H9 (cell line): ENCODE measurements at regions not wholly inside any gene's neighbourhood (a gene's known extent, or its start where the extent isn't known, plus 50 kb on each side); places are given as distances from the start of the nearest gene placed in this dataset.

Source experiments
- DNase-seq: peaks from one replicate; pipeline ENCODE4 v3.0.0-alpha.2; 2017
- H2AFZ ChIP-seq: one replicate; pipeline ENCODE4 v1.6.1; 2013; ENCODE audit warnings: mild to moderate bottlenecking, low read length, control low read depth, moderate library complexity
- H2AK5ac ChIP-seq: 2 replicates; pipeline ENCODE4 v1.6.1; 2013; ENCODE audit warnings: low read length, control low read depth, mixed read lengths; ENCODE audit not compliant: insufficient read length
- H2BK120ac ChIP-seq: one replicate; pipeline ENCODE4 v1.6.1; 2013; ENCODE audit warnings: low read depth, mild to moderate bottlenecking, low read length, control low read depth, inconsistent platforms; ENCODE audit not compliant: poor library complexity, severe bottlenecking
- H2BK12ac ChIP-seq: 2 replicates; pipeline ENCODE4 v1.6.1; 2013; ENCODE audit warnings: low read length, control low read depth, mixed read lengths, low read depth; ENCODE audit not compliant: insufficient read length
- H2BK15ac ChIP-seq: 2 replicates; pipeline ENCODE4 v1.6.1; 2013; ENCODE audit warnings: low read depth, low read length, control low read depth
- H2BK20ac ChIP-seq: one replicate; pipeline ENCODE4 v1.6.1; 2013; ENCODE audit warnings: low read depth, mild to moderate bottlenecking, low read length, control low read depth, inconsistent platforms; ENCODE audit not compliant: poor library complexity, severe bottlenecking
- H2BK5ac ChIP-seq: 2 replicates; pipeline ENCODE4 v1.6.1; 2013; ENCODE audit warnings: low read length, control low read depth, mixed read lengths; ENCODE audit not compliant: insufficient read length
- H3K14ac ChIP-seq: 2 replicates; pipeline ENCODE4 v1.6.1; 2013; ENCODE audit warnings: low read length, control low read depth; ENCODE audit not compliant: insufficient read depth
- H3K18ac ChIP-seq: 2 replicates; pipeline ENCODE4 v1.6.1; 2013; ENCODE audit warnings: low read depth, mild to moderate bottlenecking, mixed read lengths, low read length, control low read depth; ENCODE audit not compliant: insufficient read length
- H3K23ac ChIP-seq: 2 replicates; pipeline ENCODE4 v1.6.1; 2013; ENCODE audit warnings: low read length, control low read depth, mixed read lengths, low read depth; ENCODE audit not compliant: insufficient read length
- H3K23me2 ChIP-seq: 2 replicates; pipeline ENCODE4 v1.6.1; 2013; ENCODE audit warnings: low read depth, mild to moderate bottlenecking, mixed read lengths, low read length, control low read depth; ENCODE audit not compliant: insufficient read length, poor library complexity, severe bottlenecking
- H3K27ac ChIP-seq: 2 replicates; pipeline ENCODE4 v1.5.1; 2013; ENCODE audit warnings: low read length, control low read depth, mixed read lengths, low read depth; ENCODE audit not compliant: insufficient read length
- H3K27me3 ChIP-seq: 2 replicates; pipeline ENCODE4 v1.6.1; 2013; ENCODE audit warnings: low read length, control low read depth, inconsistent platforms; ENCODE audit not compliant: insufficient read depth
- H3K4ac ChIP-seq: 2 replicates; pipeline ENCODE4 v1.6.1; 2013; ENCODE audit warnings: low read depth, mild to moderate bottlenecking, control low read depth, inconsistent platforms, low read length, moderate library complexity
- H3K4me1 ChIP-seq: 2 replicates; pipeline ENCODE4 v1.6.1; 2013; ENCODE audit warnings: low read length, control low read depth, inconsistent platforms; ENCODE audit not compliant: insufficient read depth
- H3K4me2 ChIP-seq: 2 replicates; pipeline ENCODE4 v1.6.1; 2013; ENCODE audit warnings: low read length, control low read depth, mixed read lengths; ENCODE audit not compliant: insufficient read length, insufficient read depth
- H3K56ac ChIP-seq: 2 replicates; pipeline ENCODE4 v1.6.1; 2013; ENCODE audit warnings: low read depth, mild to moderate bottlenecking, mixed read lengths, low read length, control low read depth; ENCODE audit not compliant: insufficient read length
- H3K79me1 ChIP-seq: 2 replicates; pipeline ENCODE4 v1.6.1; 2013; ENCODE audit warnings: low read depth, mild to moderate bottlenecking, moderate library complexity, low read length, control low read depth, inconsistent platforms; ENCODE audit not compliant: insufficient read depth, poor library complexity, severe bottlenecking
- H3K79me2 ChIP-seq: 2 replicates; pipeline ENCODE4 v1.6.1; 2013; ENCODE audit warnings: low read length, control low read depth, inconsistent platforms; ENCODE audit not compliant: insufficient read depth
- H3K9ac ChIP-seq: 2 replicates; pipeline ENCODE4 v1.6.1; 2013; ENCODE audit warnings: low read length, control low read depth, mixed read lengths; ENCODE audit not compliant: insufficient read length; ENCODE audit errors: extremely low read depth
- H3K9me3 ChIP-seq: one replicate; pipeline ENCODE4 v1.6.1; 2013; ENCODE audit warnings: low read depth, low read length, inconsistent platforms; ENCODE audit not compliant: control insufficient read depth
- H3T11ph ChIP-seq: one replicate; pipeline ENCODE4 v1.6.1; 2013; ENCODE audit warnings: mild to moderate bottlenecking, low read length, control low read depth, inconsistent platforms
- H4K20me1 ChIP-seq: one replicate; pipeline ENCODE4 v1.6.1; 2013; ENCODE audit not compliant: control insufficient read depth, insufficient read length, insufficient read depth
- H4K5ac ChIP-seq: 2 replicates; pipeline ENCODE4 v1.6.1; 2013; ENCODE audit warnings: low read depth, mild to moderate bottlenecking, mixed read lengths, low read length, control low read depth; ENCODE audit not compliant: insufficient read length
- H4K8ac ChIP-seq: replicated peaks from 2 replicates; pipeline ENCODE4 v1.6.1; 2013; ENCODE audit warnings: low read length, control low read depth, mixed read lengths, low read depth; ENCODE audit not compliant: insufficient read length
- H4K91ac ChIP-seq: 2 replicates; pipeline ENCODE4 v1.6.1; 2013; ENCODE audit warnings: low read depth, mild to moderate bottlenecking, moderate library complexity, mixed read lengths, low read length, control low read depth; ENCODE audit not compliant: insufficient read length
- H3K27ac Mint-ChIP-seq, 3 experiments: 2 replicates in 2 of 3; 3 replicates in 1 of 3; pipeline ENCODE4 v1.8.0; 2020 to 2021; ENCODE audit warnings: mixed read lengths in 3 of 3, mild to moderate bottlenecking in 1 of 3, moderate library complexity in 1 of 3
- H3K27me3 Mint-ChIP-seq: 2 replicates; pipeline ENCODE4 v1.8.0; 2021; ENCODE audit warnings: low read depth, mild to moderate bottlenecking, moderate library complexity, mixed read lengths
- H3K36me3 Mint-ChIP-seq, 3 experiments: 2 replicates in 2 of 3; 3 replicates in 1 of 3; pipeline ENCODE4 v1.8.0; 2020 to 2021; ENCODE audit warnings: low read depth in 3 of 3, mixed read lengths in 3 of 3; ENCODE audit not compliant: insufficient read depth in 1 of 3
- H3K4me1 Mint-ChIP-seq, 2 experiments: 2 replicates each; pipeline ENCODE4 v1.8.0; 2020; ENCODE audit warnings: mixed read lengths in 2 of 2
- H3K4me3 Mint-ChIP-seq, 2 experiments: 2 replicates in 1 of 2; 3 replicates in 1 of 2; pipeline ENCODE4 v1.8.0; 2020 to 2021; ENCODE audit warnings: mild to moderate bottlenecking in 2 of 2, mixed read lengths in 2 of 2, moderate library complexity in 1 of 2
- H3K9me3 Mint-ChIP-seq, 2 experiments: 2 replicates in 1 of 2; 3 replicates in 1 of 2; pipeline ENCODE4 v1.8.0; 2020; ENCODE audit warnings: mild to moderate bottlenecking in 2 of 2, mixed read lengths in 2 of 2, moderate library complexity in 1 of 2
- CTCF ChIP-seq: fragments of 200-600 bp; sonication (generic); conservative IDR thresholded peaks from 3 replicates; pipeline ENCODE4 v1.8.0; 2021; ENCODE audit warnings: antibody characterized with exemption, mild to moderate bottlenecking
- WGBS: extraction: QIAGEN DNeasy Blood & Tissue Kit; methylation state at CpG from one replicate; pipeline ENCODE4 v1.1.7; 2013; ENCODE audit warnings: missing lambda C conversion rate, low lambda C conversion rate, mixed read lengths; ENCODE audit not compliant: insufficient read length; ENCODE audit errors: extremely low coverage; 5-methylcytosine and 5-hydroxymethylcytosine counted together

DNA sequence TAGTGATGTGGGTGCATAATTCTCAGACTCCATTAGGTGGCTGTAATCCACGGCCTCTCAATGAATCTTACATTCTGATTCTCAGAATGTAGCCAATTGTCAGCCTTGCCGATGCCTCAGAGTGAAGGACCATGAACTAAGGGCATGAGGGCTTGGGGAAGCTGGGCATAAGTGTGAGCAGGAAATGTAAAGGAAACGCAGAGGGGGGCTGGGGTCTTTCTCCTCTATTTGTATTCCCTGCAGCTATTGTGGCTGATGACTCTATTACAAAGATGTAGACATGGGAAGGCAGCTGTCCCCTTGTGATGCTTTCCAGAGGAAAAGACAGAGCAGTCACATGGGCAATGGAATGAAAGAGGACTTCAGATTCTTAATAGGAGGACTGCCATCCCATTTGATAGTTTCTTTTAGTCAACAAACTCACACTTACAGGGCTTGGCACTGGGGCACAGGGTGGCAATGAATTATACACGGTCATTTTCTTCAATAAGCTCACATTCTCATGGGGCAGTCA lies 353.2 kb upstream of the PKDCC start:
- Histone ChIP-seq H3K79me2 (no peaks in the 10 kb centered on the region), H2BK12ac (no peak overlapping the region), H3K4me2 (no peak overlapping the region), H2BK5ac (no peak overlapping the region), H3K79me1 (no peaks in the 10 kb centered on the region), H4K91ac (no peak overlapping the region), H2BK20ac (no peak overlapping the region), H2BK120ac (no peak overlapping the region), H4K5ac (no peak overlapping the region), H3K56ac (no peak overlapping the region), H3K23me2 (no peaks in the 10 kb centered on the region), H3K14ac (no peak overlapping the region), H3K23ac (no peak overlapping the region), H3K9ac (no peak overlapping the region), H3K18ac (no peak overlapping the region), H3K4me1 (no peaks in the 10 kb centered on the region; the same call in 1 of the 2 replicates), H4K20me1 (no peaks in the 10 kb centered on the region), H3T11ph (no peak overlapping the region), H2AFZ (no peak overlapping the region), H3K4ac (no peak overlapping the region), H2AK5ac (no peak overlapping the region), H2BK15ac (no peak overlapping the region), H3K9me3 (no peaks in the 10 kb centered on the region), H3K27me3 (no peaks in the 10 kb centered on the region), H4K8ac (no peak overlapping the region), H3K27ac (no peak overlapping the region)
- Mint-ChIP-seq H3K27ac (no peak overlapping the region), H3K4me3 (no peak overlapping the region), H3K4me1 (peaks cover 9 to 14% of the 10 kb centered on the region in 2 experiments; a peak in 3 of 4 replicates), H3K27me3 (no peaks in the 10 kb centered on the region; the same call in 1 of the 2 replicates), H3K9me3 (no peaks in the 10 kb centered on the region), H3K36me3 (no peaks in the 10 kb centered on the region; a peak in 1 of 7 replicates)
- WGBS: no CpG with 5 or more reads among the region's 4 CpGs
- no peak for TF ChIP-seq CTCF
- no peak for DNase-seq
